Esophagus mucosa (tissue), 1 donor: ENCODE measurements at regions not wholly inside any gene's neighbourhood (a gene's known extent, or its start where the extent isn't known, plus 50 kb on each side); places are given as distances from the start of the nearest gene placed in this dataset.

Source experiments
- ATAC-seq: fragments of 200-7000 bp; cut with Tn5 transposase; one replicate; pipeline ENCODE4 v1.9.1; 2020
- donor health status: DM: yes; HTN: yes; CAD: no.

- ATAC-seq: no peak
Measured at GRCh38 chr3:64939309-64939708, 251.5 kb upstream of the ADAMTS9 start.

- no peak for ATAC-seq
Measured at GRCh38 chr3:64936556-64936955, 248.8 kb upstream of the ADAMTS9 start.

GRCh38 chr3:64935971-64936370, 248.2 kb upstream of the ADAMTS9 start:
- ATAC-seq: peak; percentile 76

DNA sequence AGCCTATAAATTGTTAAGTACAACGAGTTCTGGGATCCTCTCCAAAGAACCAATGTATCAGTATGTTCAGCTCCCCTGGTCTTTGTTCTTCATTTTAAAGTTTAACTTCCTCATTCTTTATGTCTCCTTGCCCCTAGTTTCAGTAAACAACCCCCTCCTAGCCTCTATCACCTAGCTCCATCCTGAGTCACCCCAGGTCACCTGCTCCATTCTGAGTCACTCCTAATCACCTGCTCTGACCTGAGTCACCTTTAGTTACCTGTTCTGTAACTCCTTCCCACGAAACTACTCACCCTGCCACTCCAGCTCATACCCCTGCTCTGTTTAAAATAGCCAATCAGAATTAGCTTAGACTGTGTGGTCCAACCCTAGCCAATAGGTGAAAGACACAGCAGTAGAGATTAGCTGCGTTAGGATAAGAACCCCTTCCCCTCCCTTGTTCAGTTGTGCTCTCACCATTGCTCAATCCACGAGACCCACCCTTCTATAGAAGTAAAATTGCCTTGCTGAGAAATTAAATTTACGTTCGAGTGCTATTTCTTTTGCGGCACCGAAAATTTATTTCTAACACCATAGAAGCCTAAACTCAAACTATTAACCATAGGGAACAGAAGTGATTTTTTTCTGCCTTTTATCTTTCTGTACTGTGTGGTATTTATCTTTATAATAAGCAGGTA, 245.0 kb upstream of the ADAMTS9 start:
- ATAC-seq: peak; percentile 91

GRCh38 chr3:64932016-64932518, 244.3 kb upstream of the ADAMTS9 start:
- no peak for ATAC-seq

DNA sequence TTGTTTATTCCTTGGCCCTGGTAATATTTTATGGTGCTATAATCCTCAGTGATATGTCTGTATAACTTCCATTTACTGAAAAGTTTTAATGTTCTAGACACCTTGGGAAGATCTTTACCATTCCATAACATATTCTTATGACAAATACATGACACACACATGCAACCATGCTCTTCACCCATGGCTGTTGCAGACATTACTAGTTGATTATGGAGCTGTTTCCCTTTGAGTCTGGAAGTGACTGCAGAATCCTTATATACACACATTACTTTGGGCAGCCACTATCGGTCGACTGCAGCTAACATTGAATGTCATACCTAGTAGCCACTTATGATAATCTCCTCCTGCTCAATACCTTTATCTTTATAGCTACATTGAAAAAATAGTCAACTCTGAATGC, 243.1 kb upstream of the ADAMTS9 start:
- ATAC-seq: no peak

GRCh38 chr3:64928683-64929082, 240.9 kb upstream of the ADAMTS9 start:
- no peak for ATAC-seq

GRCh38 chr3:64927689-64928088, 239.9 kb upstream of the ADAMTS9 start:
- no peak for ATAC-seq

DNA sequence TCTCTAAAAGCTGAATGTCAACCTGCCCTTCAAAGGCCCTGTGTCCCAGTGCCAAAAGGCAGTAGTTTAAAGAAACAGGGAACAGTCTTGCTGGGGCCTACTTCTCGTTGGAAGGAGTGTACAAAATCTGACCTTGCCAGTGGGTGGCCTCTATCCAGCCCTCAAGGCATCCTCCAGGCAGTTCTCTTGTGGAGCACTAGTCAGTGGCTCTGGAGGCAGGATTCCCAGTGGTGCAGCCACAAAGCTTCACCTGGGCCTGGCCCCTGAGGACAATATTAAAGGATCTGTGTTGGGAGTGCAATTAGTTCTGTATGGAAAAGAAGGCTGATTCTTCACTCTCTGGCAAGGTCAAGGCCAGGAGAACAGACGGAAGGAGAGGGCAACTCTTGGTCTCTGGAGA, 237.8 kb upstream of the ADAMTS9 start:
- ATAC-seq: no peak

DNA sequence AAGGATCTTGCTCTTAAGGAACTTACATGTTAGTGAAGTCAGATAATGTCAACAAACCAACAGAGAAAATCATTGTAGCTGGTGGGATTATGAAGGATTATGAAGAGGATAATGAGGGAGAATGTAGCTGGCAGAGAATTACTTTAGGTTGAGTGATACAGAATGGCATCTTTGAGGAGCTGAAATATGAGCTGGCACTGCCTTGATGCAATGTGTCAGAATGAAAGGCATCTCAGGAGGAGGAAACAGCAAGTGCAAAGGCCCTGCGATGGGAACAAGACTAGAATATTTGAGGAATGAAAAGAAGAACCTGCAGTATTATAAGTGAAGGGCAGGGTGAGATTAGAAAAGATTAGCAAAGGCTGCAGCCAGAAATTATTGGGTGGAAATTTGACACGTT, 237.2 kb upstream of the ADAMTS9 start:
- ATAC-seq: peak; percentile 54

- ATAC-seq: no peak
Measured at GRCh38 chr3:64922213-64922612, 234.4 kb upstream of the ADAMTS9 start.

DNA sequence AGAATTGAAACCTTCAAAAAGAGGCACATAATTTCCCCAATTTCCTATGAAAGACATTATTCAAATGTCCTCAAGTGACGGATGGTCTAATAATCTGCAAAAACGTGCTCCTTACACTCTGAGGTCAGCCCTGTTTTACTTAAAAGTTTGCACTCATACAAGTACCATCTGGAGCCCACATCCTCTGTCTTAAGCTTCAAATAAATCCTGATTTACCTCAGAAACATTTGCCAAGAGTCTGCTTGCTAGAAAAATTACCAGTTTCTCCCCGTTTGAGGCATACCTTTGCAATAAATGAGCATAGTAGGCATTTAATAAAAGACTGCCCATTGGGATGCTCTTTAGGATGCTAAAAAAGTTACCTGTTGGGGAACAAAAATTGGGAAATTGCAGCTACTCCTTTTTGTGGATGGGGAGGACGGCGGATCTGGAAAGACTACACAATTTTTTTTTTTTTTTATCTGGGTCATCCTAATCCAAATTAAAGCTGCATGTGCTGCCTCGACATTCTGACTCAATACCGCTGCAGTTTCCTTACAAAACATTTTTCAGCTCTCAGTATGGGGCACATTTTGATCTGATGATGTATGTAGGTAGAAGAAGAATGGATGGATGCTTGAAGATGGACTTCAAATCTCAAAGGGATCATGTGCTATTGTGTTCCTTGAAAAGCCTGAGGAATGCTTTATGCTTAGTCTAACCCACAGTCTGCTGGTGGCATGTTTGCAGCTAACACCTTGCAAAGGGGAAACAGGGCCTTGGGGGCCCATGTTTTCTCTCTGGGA, 233.7 kb upstream of the ADAMTS9 start:
- ATAC-seq: no peak

DNA sequence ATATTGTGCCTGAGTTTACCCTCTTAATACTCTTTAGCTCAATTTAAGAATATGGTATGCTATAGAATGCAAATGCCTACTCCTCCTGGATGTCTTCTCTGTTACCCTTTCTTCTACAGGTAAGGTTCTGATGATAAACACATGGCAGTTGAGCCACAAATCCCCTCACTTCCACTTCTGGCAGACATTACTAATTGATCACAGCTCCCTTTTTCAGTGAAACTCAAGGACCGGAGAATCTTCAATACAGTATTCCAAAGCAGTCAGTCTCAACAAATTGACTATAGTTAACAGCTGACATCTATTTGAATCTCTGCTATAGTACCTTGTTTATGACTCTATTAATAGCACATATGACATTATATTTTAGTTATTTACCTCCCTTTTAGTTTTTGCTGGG, 232.1 kb upstream of the ADAMTS9 start:
- ATAC-seq: no peak

GRCh38 chr3:64918989-64919388, 231.2 kb upstream of the ADAMTS9 start:
- ATAC-seq: no peak

- ATAC-seq: no peak
Measured at GRCh38 chr3:64917914-64918453, 230.2 kb upstream of the ADAMTS9 start.

DNA sequence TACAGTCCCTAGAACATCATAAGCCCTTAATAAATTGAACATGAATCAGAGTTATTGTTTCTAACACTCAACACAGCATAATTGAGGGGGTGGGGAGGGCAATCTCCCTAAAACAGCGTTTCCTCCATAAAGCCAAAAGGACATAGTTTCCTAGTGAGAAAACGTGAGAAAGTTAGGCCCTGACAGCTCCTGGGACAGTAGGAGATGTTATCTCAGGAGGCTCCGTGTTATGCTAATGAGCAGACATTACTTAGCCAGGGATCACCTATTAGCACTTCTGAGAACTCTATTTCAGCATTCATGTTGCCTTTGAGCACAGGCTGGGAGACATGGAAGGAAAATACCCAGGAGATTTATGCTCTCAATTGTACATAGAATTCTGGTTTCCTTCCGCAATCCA, 229.1 kb upstream of the ADAMTS9 start:
- no peak for ATAC-seq

GRCh38 chr3:64916192-64916798, 228.5 kb upstream of the ADAMTS9 start:
- ATAC-seq: no peak

GRCh38 chr3:64915778-64916177, 228.0 kb upstream of the ADAMTS9 start:
- peak; percentile 97 for ATAC-seq

GRCh38 chr3:64913515-64913914, 225.7 kb upstream of the ADAMTS9 start:
- ATAC-seq: no peak

DNA sequence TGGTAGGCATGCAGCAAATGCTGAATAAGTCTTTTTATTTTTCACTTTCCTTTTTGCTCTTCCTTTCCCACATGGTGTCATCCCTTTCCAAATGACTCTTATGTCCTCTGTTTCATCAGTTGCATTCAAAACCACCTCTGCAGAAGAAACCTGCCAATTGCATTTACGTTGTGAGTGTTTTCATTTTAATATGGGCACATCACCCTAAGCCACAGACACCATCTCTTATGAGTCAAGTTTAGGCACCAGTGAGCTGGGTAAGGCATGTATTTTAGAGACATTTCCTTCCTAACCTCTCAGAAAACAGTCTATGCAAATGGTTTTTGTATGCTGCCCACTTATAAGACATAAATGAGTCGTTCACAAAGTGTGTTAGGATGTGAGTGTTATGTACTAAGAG, 223.3 kb upstream of the ADAMTS9 start:
- no peak for ATAC-seq

DNA sequence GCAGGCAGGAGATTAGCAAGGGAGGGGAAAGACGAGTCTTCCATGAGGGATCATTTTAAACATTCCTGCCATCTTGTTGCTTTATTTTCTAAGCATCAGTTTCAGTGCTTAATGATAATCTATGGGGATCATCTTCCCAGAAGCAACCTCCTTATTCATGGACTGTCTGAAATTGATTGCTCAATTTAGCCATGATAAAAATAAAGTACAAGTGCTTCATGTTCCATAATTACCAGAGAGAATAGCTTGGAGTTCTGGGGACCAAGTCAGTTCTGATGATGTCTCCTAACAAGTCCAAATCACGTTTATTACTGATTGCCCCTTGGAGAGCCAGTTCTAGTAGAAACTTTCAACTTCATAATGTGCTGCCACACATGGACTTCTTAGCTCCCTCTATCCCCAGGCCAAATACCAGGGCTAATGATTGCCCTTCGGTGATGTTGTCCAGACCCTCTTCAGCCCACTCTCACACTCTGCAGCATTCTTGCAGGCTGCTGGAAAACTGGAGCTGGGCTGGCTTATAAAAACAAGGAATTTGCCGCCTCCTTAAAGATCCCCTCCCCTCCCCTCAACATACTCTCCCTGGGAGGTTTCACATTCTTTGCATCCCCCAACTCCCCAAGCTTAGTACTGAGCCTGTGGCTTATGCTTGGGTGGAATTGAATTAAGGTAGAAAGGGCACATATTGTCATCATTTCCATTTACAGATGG, 222.1 kb upstream of the ADAMTS9 start:
- no peak for ATAC-seq

GRCh38 chr3:64909011-64909410, 221.2 kb upstream of the ADAMTS9 start:
- ATAC-seq: no peak

DNA sequence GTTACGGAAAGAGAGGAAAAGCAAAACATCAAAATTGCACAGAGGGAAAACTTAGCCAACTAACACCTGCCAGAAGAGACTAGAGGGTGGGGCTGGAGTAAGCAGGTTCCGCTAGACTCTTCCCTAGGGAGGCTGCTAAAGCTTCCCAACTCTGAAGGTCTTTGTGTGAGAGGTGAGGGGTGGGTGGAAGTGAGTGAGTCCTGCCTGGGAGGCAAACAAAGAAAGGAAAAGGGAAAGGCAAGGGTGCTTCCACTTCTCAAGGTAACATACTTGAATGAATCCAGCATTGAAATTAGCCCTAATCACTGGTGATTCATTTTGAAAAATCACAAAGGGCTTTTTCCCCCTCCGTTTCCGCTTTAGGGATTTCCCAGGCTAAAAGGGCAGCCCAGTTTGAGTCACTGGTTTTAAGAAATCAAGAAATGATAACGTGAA, 220.5 kb upstream of the ADAMTS9 start:
- ATAC-seq: peak; percentile 50
